ENCODE measurements at regions not wholly inside any gene's neighbourhood (a gene's known extent, or its start where the extent isn't known, plus 50 kb on each side); places are given as distances from the start of the nearest gene placed in this dataset.
"Not testable (repeated sequence)": the region's sequence is repeated elsewhere in the genome, so short reads cannot be mapped to it uniquely, and the experiment has no call there.

DNA sequence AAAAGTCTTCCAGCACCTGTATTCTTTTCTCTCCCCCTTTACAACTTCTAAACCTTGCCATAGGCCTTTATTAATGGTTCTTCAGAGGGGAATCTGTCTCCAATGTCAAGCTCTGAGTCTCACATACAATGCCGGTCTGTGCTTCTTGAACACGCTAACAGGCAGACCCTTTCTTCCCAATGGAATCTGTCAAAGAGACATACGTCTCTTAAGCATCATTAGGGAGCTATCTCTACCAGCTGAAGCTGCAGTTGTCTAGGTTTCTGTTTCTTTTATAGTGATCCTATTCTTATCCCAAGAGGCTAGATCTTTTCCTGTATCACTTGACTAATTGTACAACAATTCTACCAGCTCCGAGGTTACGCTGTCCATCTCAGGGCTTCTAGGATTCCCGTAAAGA lies 560.8 kb upstream of the NBEA start:
- H3K36me3 ChIP-seq = no peaks in the 10 kb centered on the region
- no peak overlapping the region for H3K4me3 ChIP-seq
- H3K4me1 ChIP-seq = no peaks in the 10 kb centered on the region
- DNase-seq (ENCODE audit: extremely low spot score in 2 of 2) = no peak
- TF ChIP-seq, protein P1, sequence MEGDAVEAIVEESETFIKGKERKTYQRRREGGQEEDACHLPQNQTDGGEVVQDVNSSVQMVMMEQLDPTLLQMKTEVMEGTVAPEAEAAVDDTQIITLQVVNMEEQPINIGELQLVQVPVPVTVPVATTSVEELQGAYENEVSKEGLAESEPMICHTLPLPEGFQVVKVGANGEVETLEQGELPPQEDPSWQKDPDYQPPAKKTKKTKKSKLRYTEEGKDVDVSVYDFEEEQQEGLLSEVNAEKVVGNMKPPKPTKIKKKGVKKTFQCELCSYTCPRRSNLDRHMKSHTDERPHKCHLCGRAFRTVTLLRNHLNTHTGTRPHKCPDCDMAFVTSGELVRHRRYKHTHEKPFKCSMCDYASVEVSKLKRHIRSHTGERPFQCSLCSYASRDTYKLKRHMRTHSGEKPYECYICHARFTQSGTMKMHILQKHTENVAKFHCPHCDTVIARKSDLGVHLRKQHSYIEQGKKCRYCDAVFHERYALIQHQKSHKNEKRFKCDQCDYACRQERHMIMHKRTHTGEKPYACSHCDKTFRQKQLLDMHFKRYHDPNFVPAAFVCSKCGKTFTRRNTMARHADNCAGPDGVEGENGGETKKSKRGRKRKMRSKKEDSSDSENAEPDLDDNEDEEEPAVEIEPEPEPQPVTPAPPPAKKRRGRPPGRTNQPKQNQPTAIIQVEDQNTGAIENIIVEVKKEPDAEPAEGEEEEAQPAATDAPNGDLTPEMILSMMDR (IDR thresholded peaks at IDR 0.05) = no peak
- no peak for TF ChIP-seq POLR2A (IDR thresholded peaks at IDR 0.05)
- no peak for TF ChIP-seq POLR2AphosphoS5 (IDR thresholded peaks at IDR 0.05; ENCODE audit: insufficient read depth in 1 of 2, low read depth in 1 of 2)
- no peaks in the 10 kb centered on the region for H3K9me3 ChIP-seq
- H3K27ac ChIP-seq = no peak overlapping the region
- intact Hi-C loops (cut with DNase I) = no loop called here
- H3K27me3 ChIP-seq = no peaks in the 10 kb centered on the region

DNA sequence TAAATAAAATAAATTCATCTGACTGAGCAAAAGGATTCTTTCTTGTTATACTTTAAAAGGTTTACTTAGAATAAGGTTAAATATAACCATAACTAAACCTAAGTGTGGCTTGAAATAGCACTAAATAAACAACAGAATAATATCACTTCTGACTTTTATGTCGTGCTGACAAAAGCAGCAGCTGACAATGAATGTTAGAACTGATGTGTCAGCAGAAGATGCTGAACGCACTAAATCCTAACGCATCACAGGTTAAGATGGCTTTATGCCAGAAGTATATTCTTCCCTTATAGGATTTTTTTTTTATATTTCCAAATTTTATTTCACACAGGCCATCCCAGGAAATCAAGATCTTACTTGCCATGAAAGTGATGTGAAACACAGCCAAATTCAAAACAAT lies 558.3 kb upstream of the NBEA start:
- Histone ChIP-seq H3K27ac (no peak overlapping the region), H3K4me1 (no peaks in the 10 kb centered on the region), H3K4me3 (no peak overlapping the region), H3K36me3 (no peaks in the 10 kb centered on the region), H3K9me3 (no peaks in the 10 kb centered on the region), H3K27me3 (no peaks in the 10 kb centered on the region)
- TF ChIP-seq POLR2A (IDR thresholded peaks at IDR 0.05) (no peak), POLR2AphosphoS5 (IDR thresholded peaks at IDR 0.05; ENCODE audit: insufficient read depth in 1 of 2, low read depth in 1 of 2) (no peak)
- TF ChIP-seq, protein P1 (IDR thresholded peaks at IDR 0.05) = no peak
- intact Hi-C loops (cut with DNase I) = no loop called here
- DNase-seq (ENCODE audit: extremely low spot score in 2 of 2) = no peak

DNA sequence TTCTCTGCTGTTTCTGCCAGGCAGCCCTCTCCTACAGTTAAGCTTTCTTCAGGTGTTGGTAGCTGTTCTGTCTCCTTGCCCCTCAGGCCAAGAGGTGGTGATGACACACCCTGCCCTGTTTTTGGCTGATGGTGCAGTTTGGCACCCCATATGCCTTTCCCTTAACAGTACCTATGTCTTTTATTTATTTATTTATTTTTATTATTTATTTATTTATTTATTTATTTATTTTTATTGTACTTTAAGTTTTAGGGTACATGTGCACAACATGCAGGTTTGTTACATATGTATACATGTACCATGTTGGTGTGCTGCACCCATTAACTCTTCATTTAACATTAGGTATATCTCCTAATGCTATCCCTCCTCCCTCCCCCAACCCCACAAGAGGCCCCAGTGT lies 555.8 kb upstream of the NBEA start:
- H3K27ac ChIP-seq; H3K4me1 ChIP-seq; H3K27me3 ChIP-seq; H3K36me3 ChIP-seq; intact Hi-C loops (cut with DNase I); H3K4me3 ChIP-seq; DNase-seq (ENCODE audit: extremely low spot score in 2 of 2); H3K9me3 ChIP-seq: not testable (repeated sequence)

DNA sequence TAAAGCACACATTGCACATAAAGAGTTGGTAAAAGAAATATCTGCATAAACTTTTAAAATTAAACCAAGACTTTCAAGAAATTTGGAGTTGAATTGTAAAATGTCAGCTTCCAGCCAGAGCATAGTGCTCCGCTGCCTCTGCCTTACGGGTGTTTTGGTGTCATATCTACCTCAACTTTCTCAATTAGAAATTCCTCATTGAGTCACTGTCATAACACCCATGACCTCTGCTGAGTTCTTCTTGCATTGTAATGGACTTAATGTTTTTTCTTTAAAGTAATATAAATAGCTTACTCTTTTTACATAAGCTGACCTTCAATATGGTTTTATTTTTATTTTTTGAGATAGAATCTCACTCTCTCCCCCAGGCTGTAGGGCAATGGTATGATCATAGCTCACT lies 551.0 kb upstream of the NBEA start:
- H3K36me3 ChIP-seq = no peaks in the 10 kb centered on the region
- H3K9me3 ChIP-seq = no peaks in the 10 kb centered on the region
- H3K27ac ChIP-seq = no peak overlapping the region
- H3K4me3 ChIP-seq = no peak overlapping the region
- no peaks in the 10 kb centered on the region for H3K4me1 ChIP-seq
- no peak for TF ChIP-seq POLR2AphosphoS5 (IDR thresholded peaks at IDR 0.05; ENCODE audit: insufficient read depth in 1 of 2, low read depth in 1 of 2)
- TF ChIP-seq, protein P1 (IDR thresholded peaks at IDR 0.05) = no peak
- no peak for TF ChIP-seq POLR2A (IDR thresholded peaks at IDR 0.05)
- intact Hi-C loops (cut with DNase I) = no loop called here
- DNase-seq (ENCODE audit: extremely low spot score in 2 of 2) = no peak
- no peaks in the 10 kb centered on the region for H3K27me3 ChIP-seq

DNA sequence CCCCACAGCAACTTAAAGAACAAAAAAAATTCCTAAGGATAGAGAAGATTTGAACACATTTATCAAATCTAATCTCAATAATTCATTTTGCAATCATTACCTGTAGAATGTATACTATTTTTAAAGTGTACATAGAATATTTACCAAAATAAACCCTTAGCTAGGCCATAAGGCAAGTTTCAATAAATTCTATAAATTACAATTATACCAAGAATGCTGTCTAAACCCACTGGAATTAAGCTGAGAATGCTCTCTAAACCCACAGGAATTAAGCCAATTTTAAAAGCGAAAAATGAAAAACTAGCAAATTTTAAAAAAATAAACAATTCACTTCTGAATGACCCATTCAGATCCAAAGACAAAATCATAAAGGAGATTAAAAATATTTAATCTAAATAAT lies 540.4 kb upstream of the NBEA start:
- intact Hi-C loops (cut with DNase I) = no loop called here
- no peak for TF ChIP-seq POLR2A (IDR thresholded peaks at IDR 0.05)
- TF ChIP-seq, protein P1 (IDR thresholded peaks at IDR 0.05) = no peak
- no peak for TF ChIP-seq POLR2AphosphoS5 (IDR thresholded peaks at IDR 0.05; ENCODE audit: insufficient read depth in 1 of 2, low read depth in 1 of 2)
- Histone ChIP-seq H3K36me3 (no peaks in the 10 kb centered on the region), H3K27ac (no peak overlapping the region), H3K4me1 (no peaks in the 10 kb centered on the region), H3K9me3 (no peaks in the 10 kb centered on the region), H3K4me3 (no peak overlapping the region), H3K27me3 (no peaks in the 10 kb centered on the region)
- no peak for DNase-seq (ENCODE audit: extremely low spot score in 2 of 2)

Measured in vagina (tissue), 2 donors.